ENCODE measurements at regions not wholly inside any gene's neighbourhood (a gene's known extent, or its start where the extent isn't known, plus 50 kb on each side); places are given as distances from the start of the nearest gene placed in this dataset.

DNA sequence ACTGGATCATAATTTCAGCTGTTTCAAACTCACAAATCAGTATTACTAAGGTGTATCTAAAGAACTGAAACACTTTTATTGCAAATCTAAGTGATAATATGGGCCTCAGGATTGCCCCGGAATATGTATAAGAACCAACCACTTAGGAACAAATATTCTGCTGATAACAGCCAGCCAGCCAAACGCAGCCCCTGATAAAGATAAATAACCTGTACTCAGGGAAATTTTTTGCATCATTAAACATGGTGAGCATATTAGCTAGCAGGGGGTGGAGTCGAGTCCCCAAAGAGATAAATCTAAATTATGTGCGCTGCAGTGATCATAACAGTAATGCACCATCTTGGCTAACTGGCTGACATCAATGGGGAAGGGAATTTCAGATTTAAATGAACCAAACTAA, 410.2 kb upstream of the MAP3K7 start:
- no peak for DNase-seq
- Histone ChIP-seq H2BK15ac (ENCODE audit: low read depth, low read length) (no peak overlapping the region), H4K5ac (ENCODE audit: insufficient read length, low read depth, low read length) (no peak overlapping the region), H3K4ac (ENCODE audit: low read depth, low read length) (no peak overlapping the region), H2BK120ac (ENCODE audit: low read depth, low read length, poor library complexity, severe bottlenecking) (no peak overlapping the region), H3K23me2 (ENCODE audit: insufficient read length, low read depth, low read length, poor library complexity, severe bottlenecking) (no peaks in the 10 kb centered on the region), H3K9ac (ENCODE audit: extremely low read depth, insufficient read length, low read length) (no peak overlapping the region), H3T11ph (ENCODE audit: low read length) (no peak overlapping the region), H2AFZ (ENCODE audit: low read length) (no peak overlapping the region), H3K27me3 (ENCODE audit: insufficient read depth, low read length) (no peaks in the 10 kb centered on the region), H2AK5ac (ENCODE audit: insufficient read length, low read length) (no peak overlapping the region), H2BK12ac (ENCODE audit: insufficient read length, low read depth, low read length) (no peak overlapping the region), H3K4me1 (ENCODE audit: insufficient read depth, low read length) (no peaks in the 10 kb centered on the region), H3K9me3 (ENCODE audit: control insufficient read depth, low read depth, low read length) (no peaks in the 10 kb centered on the region), H3K14ac (ENCODE audit: insufficient read depth, low read length) (no peak overlapping the region), H4K8ac (replicated peaks; ENCODE audit: insufficient read length, low read depth, low read length) (no peak overlapping the region), H3K27ac (ENCODE audit: insufficient read length, low read depth, low read length) (no peak overlapping the region), H4K91ac (ENCODE audit: insufficient read length, low read depth, low read length) (no peak overlapping the region), H2BK5ac (ENCODE audit: insufficient read length, low read length) (no peak overlapping the region), H4K20me1 (ENCODE audit: control insufficient read depth, insufficient read depth, insufficient read length) (no peaks in the 10 kb centered on the region), H3K18ac (ENCODE audit: insufficient read length, low read depth, low read length) (no peak overlapping the region), H3K23ac (ENCODE audit: insufficient read length, low read depth, low read length) (no peak overlapping the region), H3K56ac (ENCODE audit: insufficient read length, low read depth, low read length) (no peak overlapping the region), H3K79me2 (ENCODE audit: insufficient read depth, low read length) (no peaks in the 10 kb centered on the region), H2BK20ac (ENCODE audit: low read depth, low read length, poor library complexity, severe bottlenecking) (no peak overlapping the region), H3K4me2 (ENCODE audit: insufficient read depth, insufficient read length, low read length) (no peak overlapping the region), H3K79me1 (ENCODE audit: insufficient read depth, low read depth, low read length, poor library complexity, severe bottlenecking) (no peaks in the 10 kb centered on the region)
- no peaks in the 10 kb centered on the region for H3K4me1 Mint-ChIP-seq
- no peak overlapping the region for H3K27ac Mint-ChIP-seq
- no peak for TF ChIP-seq CTCF (conservative IDR thresholded peaks at IDR 0.05)
- H3K27me3 Mint-ChIP-seq (ENCODE audit: low read depth) = no peaks in the 10 kb centered on the region
- H3K36me3 Mint-ChIP-seq (ENCODE audit: insufficient read depth in 1 of 3, low read depth in 3 of 3) = no peaks in the 10 kb centered on the region
- no peaks in the 10 kb centered on the region for H3K9me3 Mint-ChIP-seq
- H3K4me3 Mint-ChIP-seq = no peak overlapping the region
- WGBS (ENCODE audit: extremely low coverage, insufficient read length, low lambda C conversion rate) = no CpG with 5 or more reads among the region's 4 CpGs

All from H9 (cell line).